Jurkat, Clone E6-1 (cell line): ENCODE measurements at regions not wholly inside any gene's neighbourhood (a gene's known extent, or its start where the extent isn't known, plus 50 kb on each side); places are given as distances from the start of the nearest gene placed in this dataset.
"Not testable (repeated sequence)": the region's sequence is repeated elsewhere in the genome, so short reads cannot be mapped to it uniquely, and the experiment has no call there.

Source experiments
- DNase-seq: peaks from one replicate; pipeline ENCODE4 v3.0.0-alpha.2; 2011; ENCODE audit warnings: low read depth, low spot score
- H3K4me3 ChIP-seq: 2 replicates; pipeline ENCODE4 v1.5.1; 2011; ENCODE audit warnings: mild to moderate bottlenecking, low read length, control low read depth, moderate library complexity

DNA sequence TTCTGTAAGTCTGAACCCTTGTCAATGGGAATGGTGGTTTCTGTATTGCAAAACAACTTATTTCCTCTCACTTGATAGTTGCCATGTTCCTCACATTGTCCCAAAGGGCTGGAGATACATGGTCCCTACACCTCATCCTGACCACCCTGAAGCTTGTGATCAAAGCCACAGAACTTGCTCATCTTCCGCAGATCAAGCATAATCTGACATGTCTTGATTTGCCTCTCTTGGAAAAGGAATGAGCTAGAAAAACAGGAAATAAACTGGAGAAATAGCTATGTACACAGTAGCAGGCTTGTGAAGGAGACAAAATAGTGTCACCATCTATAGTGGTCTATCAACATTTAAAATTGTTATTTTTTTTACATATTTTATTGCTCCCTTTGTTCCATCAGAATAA is 871.9 kb upstream of the C9orf72 start:
- no peak for DNase-seq
- no peak overlapping the region for H3K4me3 ChIP-seq

DNA sequence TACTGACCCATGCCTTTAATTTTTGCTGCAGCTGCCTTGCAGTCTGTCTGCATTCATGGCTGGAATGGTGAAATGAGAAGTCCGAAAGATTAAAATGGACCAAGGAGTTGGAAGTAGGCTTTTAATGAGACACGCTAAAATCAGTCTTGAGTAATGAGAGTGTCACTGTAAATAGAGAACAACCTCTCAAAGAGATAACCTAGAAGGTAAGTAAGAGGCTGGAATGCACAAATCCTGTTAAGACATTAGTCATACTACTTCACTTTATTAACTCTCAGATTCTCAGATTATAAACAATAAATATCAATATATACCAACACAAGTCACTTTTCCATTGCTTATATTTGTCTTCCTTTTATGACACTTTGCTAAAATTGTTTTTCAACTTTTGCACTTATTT is 880.6 kb upstream of the C9orf72 start:
- DNase-seq, result no peak
- H3K4me3 ChIP-seq, result no peak overlapping the region

GRCh38 chr9:28456861-28457260 is 883.6 kb upstream of the C9orf72 start:
- no peak for DNase-seq
- no peak overlapping the region for H3K4me3 ChIP-seq

- DNase-seq, result no peak
- H3K4me3 ChIP-seq, result no peak overlapping the region
Observed at GRCh38 chr9:28464481-28465216, 891.4 kb upstream of the C9orf72 start.

DNA sequence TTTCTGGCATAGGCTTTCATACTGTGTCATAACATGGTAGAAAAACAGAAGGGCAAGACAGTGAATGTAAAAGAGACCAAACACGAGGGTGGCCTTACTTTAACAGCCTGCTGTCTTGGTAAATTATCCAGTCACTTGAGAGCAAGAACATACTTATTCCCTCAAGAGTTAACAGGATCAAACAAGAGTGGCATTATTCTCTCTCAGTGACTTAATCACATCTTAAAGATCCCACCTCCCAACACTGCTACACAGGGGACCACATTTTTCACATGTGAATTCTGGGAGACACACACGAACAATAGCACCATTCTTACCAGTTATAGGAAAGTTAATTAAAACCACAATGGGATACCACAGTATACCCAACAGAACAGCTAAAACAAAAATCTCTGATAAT is 898.0 kb upstream of the C9orf72 start:
- no peak overlapping the region for H3K4me3 ChIP-seq
- no peak for DNase-seq

GRCh38 chr9:28487561-28487960 is 914.3 kb upstream of the C9orf72 start:
- H3K4me3 ChIP-seq, result no peak overlapping the region
- no peak for DNase-seq

DNA sequence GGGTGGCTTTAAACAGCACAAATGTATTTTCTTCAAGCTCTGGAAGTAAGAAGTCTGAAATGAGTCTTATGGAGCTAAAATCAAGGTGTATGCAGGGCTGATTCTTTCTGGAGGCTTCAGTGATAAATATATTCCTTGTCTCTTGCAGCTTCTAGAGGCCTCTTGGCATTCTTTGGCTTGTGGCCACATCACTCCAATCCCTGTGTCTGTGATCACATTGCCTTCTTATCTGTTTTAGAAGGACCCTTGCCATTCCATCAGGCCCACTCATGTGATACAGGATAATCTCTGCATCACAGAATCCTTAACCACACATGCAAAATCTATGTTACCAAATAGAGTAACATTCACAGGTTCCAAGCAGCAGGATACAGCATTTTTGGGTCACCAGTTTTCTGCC is 917.8 kb upstream of the C9orf72 start:
- H3K4me3 ChIP-seq, result no peak overlapping the region
- no peak for DNase-seq

DNA sequence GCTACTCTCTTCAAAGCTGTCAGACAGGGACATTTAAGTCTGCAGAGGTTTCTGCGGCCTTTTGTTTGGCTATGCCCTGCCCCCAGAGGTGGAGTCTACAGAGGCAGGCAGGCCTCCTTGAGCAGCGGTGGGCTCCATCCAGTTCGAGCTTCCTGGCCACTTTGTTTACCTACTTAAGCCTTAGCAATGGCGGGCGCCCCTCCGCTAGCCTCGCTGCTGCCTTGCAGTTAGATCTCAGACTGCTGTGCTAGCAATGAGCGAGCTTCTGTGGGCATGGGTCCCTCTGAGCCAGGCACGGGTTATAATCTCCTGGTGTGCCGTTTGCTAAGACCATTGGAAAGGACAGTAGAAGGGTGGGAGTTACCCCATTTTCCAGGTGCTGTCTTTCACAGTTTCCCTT is 924.9 kb upstream of the C9orf72 start:
- H3K4me3 ChIP-seq, DNase-seq: not testable (repeated sequence)

DNA sequence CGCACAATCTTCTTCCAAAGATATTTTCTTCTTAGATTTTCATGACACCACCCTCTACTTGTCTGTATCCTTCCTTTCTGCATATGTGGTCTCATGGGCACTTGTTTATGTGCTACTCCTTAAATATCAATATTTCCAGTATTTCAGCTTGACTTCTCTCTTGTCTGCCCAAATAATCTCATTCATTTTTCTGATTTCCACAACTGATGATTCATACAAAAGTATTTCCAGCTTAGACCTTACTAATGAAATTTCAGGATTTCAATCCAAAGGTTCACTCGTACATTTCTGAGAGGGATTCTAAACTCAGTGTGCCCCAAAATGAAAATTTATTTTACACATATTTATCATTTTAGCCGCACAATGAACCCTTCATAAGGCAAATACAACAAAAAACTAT is 928.9 kb upstream of the C9orf72 start:
- no peak for DNase-seq
- no peak overlapping the region for H3K4me3 ChIP-seq

GRCh38 chr9:28502741-28503140 is 929.5 kb upstream of the C9orf72 start:
- H3K4me3 ChIP-seq, result no peak overlapping the region
- no peak for DNase-seq

GRCh38 chr9:28503573-28503972 is 930.3 kb upstream of the C9orf72 start:
- H3K4me3 ChIP-seq, result no peak overlapping the region
- no peak for DNase-seq

- no peak overlapping the region for H3K4me3 ChIP-seq
- DNase-seq, result no peak
Observed at GRCh38 chr9:28518439-28518838, 945.2 kb upstream of the C9orf72 start.

DNA sequence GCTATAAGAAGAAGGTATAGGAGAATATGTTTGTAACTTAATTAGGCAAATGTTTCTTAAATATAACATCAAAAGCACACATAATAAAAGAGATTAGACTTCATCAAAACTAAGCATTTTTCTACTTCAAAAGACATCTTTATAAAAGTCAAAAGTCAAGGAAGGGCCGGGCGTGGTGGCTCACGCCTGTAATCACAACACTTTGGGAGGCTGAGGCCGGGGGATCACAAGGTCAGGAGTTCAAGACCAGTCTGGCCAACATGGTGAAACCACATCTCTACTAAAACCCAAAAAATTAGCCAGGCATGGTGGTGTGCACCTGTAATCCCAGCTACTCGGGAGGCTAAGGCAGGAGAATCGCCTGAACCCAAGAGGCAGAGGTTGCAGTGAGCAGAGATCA is 951.0 kb upstream of the C9orf72 start:
- not testable (repeated sequence) for DNase-seq, H3K4me3 ChIP-seq

GRCh38 chr9:28528049-28528448 is 954.8 kb upstream of the C9orf72 start:
- no peak overlapping the region for H3K4me3 ChIP-seq
- no peak for DNase-seq

- H3K4me3 ChIP-seq, result no peak overlapping the region
- no peak for DNase-seq
Observed at GRCh38 chr9:28538132-28538531, 964.9 kb upstream of the C9orf72 start.

- no peak overlapping the region for H3K4me3 ChIP-seq
- DNase-seq, result no peak
Observed at GRCh38 chr9:28539434-28540070, 966.3 kb upstream of the C9orf72 start.

- DNase-seq, result no peak
- no peak overlapping the region for H3K4me3 ChIP-seq
Observed at GRCh38 chr9:28542928-28543327, 969.6 kb upstream of the C9orf72 start.

- DNase-seq, result no peak
- no peak overlapping the region for H3K4me3 ChIP-seq
Observed at GRCh38 chr9:28547527-28547926, 974.2 kb upstream of the C9orf72 start.

- DNase-seq, result no peak
- no peak overlapping the region for H3K4me3 ChIP-seq
Observed at GRCh38 chr9:28563291-28563934, 990.1 kb upstream of the C9orf72 start.

- no peak for DNase-seq
- no peak overlapping the region for H3K4me3 ChIP-seq
Observed at GRCh38 chr9:28583832-28584231, 1010.6 kb upstream of the C9orf72 start.

- no peak for DNase-seq
- H3K4me3 ChIP-seq, result no peak overlapping the region
Observed at GRCh38 chr9:28584542-28584941, 1011.3 kb upstream of the C9orf72 start.
